HG02610 (cell line): ENCODE measurements at regions not wholly inside any gene's neighbourhood (a gene's known extent, or its start where the extent isn't known, plus 50 kb on each side); places are given as distances from the start of the nearest gene placed in this dataset.
"Not testable (repeated sequence)": the region's sequence is repeated elsewhere in the genome, so short reads cannot be mapped to it uniquely, and the experiment has no call there.

ENCODE experiments used
- ATAC-seq: cut with Tn5 transposase; IDR thresholded peaks from one replicate; pipeline ENCODE4 v1.9.1; 2021; ENCODE audit warnings: mild to moderate bottlenecking, moderate library complexity; ENCODE audit not compliant: unreplicated experiment

DNA sequence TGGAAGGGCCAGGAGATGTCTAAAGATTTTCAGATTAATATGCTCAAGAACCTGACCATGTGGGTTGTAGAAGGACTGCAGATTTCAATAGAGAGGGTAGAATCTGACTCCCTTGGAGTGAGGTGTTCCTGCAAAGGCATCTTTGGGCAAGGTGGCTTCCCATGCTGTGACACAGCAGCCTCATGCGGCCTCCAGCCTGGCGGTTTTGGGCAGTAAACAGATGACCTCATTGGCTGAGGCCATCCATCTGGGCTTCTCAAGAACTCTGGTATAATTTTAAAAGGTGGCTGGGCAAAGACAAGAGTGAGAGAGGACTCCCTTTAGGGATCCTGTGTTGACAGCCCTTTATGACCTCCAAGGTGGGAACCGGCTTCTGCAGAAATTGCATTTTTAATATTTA is 90.3 kb upstream of the ERCC6L2 start:
- no peak for ATAC-seq

DNA sequence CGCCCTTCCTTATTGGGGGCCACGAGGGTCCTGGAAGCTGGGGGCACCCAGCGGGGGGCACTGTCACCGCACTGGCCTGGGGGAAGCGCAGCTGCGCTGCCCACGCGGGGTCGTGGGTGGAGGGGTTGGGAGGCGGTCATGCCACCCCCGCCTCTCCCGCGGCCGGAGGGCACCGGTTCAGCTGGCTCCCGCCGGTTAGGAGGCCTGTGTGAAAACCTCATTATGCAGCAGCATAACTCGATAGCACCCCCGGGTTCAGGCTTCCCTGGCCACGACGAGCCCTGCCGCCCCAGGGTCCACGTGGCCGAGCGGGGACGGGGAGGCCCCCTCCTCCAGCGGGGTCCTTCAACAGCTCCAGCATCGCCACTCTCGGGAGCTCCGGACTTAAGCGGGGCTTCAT is 91.2 kb upstream of the ERCC6L2 start:
- ATAC-seq, result no peak

DNA sequence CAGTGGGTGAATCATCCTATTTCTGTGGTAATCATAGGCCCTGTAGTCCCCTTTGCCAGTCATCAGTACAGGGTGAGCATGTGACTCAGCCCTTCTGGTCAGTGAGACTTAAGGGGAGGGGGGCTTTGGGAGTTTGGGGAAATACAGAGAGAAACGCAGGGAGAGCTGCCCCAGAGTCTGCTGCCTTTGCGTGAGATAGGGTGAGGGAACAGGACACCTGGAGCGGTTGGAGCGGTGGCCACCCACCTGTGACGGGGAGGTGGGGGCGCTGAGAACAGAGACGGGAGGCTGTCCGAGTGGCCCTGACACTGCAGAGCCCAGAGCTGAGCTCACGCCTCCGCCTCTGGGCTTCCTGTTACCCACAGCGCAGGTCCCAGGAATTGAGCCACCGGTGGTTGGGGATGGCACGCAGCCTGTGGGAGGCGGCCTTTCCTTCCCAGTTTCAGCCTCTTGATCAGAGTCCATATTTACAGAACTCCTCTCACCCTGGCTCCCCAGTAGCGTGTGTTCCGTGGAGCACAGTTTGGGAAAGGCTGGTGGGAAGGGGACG is 92.0 kb upstream of the ERCC6L2 start:
- ATAC-seq, result no peak

DNA sequence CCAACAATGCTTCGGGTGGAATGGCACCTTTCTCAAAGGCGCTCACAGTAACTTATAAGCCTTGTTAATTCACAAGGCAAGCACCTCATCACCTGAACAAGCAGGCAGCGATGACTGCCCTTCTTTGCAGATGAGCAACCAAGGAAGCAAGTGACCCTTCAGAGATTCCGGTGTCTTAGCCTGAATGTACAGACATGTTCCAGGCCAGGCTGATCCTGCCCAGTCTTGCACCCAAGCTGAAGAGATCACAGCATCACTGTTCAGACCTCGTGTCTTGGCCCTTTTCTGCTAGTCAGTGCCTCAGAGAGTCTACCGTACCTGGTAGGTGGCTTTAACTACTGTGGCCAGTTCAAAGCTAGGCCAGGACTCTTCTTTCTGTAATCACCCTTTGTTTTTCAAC is 94.7 kb upstream of the ERCC6L2 start:
- ATAC-seq, result no peak

DNA sequence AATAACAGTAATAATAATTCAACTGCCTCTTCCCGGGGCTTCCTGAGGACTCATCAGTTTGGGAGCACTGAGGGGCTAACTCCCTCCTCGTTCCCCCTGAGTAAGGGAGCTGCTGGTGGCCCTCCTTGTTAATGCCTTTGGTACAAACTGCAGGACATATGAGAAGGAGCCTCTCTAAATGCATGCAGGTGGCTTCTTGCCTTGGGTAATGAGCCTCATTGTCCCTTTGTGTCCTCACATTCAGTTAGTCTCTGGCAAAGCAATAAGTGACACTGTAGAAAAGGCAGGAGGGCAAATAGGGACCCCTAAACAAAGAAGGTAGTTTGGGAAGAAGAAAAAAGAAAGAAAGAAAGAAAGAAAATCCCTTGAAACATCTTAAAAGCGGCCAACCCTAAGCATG is 95.4 kb upstream of the ERCC6L2 start:
- no peak for ATAC-seq

DNA sequence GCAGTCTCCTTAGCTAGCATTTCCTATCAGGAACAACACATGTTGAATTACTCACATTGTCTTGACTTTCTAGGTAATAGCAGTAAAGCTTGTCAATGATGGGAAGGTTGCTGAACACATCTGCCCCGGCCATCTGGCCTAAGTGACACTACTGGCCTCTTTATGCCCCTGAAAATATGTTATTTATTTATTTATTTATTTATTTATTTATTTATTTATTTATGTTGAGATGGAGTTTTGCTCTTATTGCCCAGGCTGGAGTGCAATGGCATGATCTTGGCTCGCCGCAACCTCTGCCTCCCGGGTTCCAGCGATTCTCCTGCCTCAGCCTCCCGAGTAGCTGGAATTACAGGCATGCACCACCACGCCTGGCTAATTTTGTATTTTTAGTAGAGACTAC is 95.9 kb upstream of the ERCC6L2 start:
- not testable (repeated sequence) for ATAC-seq

DNA sequence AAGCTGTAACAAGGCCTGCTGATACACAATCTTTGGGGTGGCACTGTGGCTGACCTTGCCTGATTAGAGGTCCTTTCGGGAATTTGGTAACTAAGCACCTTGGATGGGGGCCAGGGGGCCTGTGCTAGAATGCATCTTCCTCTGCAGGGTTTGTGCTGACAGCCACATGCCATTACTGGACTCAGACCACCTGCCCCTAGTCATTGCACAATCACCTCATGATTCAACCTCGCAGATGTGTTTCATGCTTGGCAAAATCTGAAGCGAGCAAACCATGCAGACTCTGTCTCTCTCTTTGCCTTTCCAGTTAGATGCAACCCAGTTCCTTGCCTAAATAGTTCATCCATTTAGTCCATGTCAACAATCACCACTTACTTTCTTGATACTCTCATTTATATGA is 96.5 kb upstream of the ERCC6L2 start:
- ATAC-seq, result no peak

DNA sequence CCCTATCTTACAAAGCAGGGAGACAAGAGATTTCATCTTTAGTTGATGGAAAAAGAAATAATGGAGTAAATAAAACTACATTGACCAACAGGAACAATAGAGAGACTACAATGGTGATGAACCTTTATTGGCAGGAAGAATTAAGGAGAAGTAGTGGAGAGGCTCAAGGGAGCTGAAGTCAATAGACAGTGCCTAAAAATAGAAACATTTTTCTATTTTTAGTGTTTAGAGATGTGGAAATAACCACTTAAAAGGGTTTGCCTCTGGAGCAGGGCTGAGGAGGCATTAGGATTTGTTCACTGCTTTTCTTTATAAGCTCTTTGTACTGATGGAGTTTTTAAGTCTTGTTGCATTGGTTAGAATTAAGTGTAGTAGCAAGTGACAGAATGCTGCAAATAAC is 98.4 kb upstream of the ERCC6L2 start:
- ATAC-seq, result no peak

DNA sequence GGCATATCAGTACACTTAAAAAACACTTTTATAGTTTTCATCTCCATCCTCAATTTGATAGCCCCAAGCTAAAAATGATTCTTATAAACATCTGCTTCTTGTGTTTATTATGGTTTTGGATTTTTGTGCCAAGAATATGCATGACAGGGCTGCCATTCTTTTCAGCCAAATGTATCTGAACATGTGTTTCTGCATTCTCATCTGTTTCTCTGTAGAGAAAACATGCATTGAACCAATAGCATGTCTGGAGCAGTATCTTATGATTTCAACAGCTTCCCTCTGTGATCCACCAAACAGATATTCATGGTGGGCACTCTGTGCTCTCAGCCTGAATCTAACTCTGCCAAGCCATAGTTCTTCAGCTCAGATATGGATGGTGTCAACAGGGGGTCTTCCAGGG is 99.3 kb upstream of the ERCC6L2 start:
- no peak for ATAC-seq

DNA sequence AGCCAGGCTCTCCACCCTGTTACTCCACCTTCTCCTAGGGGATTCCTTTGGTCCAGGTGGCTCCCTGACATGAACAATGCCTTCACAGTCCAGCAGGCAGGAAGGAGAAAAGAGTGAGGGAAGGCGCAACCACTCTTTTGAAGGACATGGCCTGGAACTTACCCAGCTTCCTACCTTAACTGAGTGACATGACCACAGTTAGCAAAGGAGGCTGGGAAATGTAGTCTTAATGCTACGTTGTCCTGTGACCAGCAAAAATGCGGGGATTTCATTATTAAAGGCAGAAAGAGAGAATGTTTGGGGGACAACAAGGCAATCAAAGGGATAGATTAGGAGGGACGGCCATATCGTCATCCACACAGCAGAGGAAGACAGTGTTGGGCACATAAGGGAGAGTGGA is 100.3 kb upstream of the ERCC6L2 start:
- no peak for ATAC-seq

DNA sequence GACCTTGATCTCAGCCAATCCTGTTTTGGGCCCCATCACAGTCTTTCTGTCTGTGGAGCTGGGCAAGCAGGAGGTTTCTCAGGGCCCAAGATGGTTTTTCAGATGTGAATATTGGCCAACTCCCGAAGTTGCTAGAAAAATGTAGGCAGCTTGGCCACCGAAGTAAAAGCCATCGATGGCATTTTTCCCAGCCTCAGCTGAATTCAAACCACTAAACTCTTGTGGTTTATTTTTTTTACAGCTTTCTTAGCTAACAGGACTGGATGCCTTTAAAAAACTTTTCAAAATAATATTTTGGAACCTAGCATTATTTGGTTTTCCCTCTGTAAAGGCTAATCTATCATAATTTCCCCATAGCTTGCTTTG is 102.5 kb upstream of the ERCC6L2 start:
- no peak for ATAC-seq

DNA sequence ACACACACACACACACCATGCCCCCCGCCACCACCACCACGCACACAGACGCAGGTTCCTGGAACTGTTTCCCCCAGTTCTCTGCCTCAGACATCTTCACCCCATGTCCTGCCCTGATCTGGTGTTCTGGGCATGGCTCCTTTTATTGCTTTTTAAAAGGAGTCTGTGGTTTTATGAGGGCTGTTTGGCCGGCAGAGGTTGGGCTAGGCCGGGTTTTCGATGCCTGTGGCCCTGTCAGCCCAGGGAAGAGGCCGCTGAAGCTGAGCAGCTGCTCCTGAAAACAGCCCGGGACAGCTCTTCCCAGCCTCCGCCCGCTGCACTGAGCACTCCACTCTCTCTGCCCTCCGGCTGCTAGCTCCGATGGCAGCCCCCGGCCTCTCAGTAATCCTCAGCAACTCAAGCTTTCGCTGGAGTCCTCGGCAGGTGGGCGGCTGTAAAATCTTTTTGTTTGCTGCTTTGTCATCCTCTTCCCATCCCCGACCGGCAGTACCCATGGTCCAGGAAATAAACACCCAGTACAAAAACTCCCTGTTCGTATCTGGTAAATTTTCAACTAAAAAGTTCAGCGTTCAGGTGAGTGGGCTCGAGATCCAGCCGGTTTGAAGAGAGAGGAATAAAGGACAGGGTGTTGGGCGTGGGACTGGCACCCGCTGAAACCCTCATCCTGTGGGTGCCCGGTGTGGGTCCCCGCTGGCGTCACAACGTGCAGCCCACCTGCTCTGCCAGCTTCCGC is 103.0 kb upstream of the ERCC6L2 start:
- no peak for ATAC-seq

DNA sequence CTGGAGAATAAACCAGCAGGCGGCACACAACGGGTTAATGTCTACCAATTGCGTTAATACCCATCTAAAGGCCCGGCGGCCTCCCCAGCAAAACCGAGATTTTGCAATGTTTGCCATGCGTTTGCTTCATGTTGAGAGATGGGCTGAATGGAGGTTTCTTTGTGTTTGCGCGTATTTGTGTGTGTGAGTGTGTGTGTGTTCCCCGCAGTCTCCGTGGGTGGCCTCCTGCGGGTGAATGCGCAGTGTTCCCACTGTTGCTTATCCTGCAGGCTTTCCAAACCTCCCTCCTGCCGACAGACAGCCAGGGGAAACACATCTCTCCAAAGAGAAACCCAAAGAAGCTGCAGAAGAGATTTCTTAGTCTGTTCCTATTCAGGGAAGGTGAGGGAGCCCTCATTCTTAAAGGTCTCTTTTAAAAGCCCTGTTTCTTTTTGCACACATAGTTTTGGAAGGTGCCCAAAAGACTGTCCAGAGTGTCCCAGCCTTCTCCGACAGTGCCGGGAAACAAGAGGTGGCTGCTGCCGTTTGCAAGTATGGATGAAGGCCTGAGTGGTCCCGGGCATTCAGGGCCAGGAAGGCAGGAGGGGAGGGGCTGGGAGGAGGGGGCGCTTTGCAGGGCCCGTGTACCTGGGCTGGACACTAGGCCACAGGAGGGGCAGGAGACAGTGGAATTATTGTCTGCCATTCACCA is 103.8 kb upstream of the ERCC6L2 start:
- no peak for ATAC-seq

DNA sequence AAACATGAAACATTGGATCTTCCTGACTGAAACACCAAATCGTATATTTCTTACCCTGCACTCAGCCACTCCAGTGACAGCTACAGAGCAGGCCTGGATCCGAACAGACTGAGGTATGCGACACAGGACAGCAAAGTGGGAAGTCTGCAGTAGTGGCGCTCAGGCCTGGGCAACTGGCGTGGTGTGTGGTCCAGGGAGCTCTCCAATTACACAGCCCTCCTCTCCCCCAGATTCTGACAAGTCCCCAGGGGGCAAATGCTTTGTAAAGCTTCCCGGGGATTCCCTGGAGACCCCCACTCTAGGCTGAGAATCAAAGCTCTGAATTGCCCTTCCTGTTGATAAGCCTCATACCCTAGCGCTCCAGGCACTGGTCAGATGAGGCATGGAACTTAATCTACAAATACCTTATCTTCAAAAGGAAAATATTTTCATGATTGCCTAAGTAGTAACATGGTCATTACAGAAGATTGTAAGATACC is 104.8 kb upstream of the ERCC6L2 start:
- no peak for ATAC-seq

DNA sequence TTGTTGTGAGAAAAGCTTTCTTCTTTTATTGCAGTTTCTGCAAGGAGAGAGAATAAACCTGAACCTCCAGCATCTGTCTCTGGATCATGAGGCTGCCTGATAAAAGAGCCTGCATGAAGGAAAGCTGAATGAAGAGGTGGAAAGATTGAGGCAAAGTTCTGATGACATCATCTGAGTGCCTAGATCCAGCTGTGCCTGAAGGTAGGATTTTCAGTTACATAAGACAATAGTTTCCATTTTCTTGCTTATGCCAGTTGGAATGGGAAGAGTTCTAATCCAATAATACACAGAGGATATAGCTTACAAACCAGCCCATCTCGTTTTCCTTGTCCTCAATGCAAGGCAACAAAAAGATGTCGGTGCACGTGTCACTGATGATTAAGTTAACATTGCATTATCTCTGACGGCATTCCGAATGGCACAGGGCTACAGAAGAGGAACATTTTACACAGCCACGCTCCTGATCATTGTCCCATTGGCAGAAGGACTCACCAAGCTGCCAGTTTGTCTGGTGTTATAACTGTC is 105.5 kb upstream of the ERCC6L2 start:
- no peak for ATAC-seq

DNA sequence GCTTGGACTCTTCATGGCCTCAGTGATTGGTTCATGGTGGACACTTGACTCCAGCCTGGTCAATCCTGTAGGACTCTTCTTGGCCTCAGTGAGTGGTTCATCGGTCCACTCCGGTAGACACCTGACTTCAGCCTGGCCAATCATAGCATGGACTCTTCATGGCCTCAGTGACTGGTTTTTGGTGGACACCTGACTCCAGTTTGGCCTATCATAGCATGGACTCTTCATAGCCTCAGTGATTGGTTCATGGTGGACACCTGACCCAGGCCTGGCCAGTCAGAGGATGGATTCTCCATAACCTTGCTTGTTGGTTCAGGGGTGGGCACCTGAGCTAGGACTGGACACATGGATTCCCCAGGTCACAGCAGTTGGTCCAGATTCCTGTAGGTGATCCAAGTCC is 106.0 kb upstream of the ERCC6L2 start:
- no peak for ATAC-seq

DNA sequence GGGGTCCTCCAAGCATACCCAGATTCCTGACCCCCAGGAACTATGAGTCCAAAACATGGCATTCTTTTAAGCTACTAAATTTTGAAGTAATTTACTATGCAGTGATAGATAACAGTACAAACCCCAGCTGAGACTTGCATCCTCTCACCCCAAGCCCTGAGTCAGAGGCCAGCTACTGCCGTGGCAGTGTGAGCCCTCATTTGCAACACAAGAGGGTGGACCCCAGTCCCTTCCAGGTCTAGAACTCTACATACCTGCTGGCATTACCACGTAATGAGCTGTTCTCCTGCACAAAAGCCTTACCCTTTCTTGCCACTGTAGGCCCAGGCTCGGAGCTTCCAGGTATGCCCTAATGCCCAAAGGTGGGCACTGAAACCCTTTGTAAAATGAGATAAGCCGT is 108.6 kb upstream of the ERCC6L2 start:
- ATAC-seq, result no peak

DNA sequence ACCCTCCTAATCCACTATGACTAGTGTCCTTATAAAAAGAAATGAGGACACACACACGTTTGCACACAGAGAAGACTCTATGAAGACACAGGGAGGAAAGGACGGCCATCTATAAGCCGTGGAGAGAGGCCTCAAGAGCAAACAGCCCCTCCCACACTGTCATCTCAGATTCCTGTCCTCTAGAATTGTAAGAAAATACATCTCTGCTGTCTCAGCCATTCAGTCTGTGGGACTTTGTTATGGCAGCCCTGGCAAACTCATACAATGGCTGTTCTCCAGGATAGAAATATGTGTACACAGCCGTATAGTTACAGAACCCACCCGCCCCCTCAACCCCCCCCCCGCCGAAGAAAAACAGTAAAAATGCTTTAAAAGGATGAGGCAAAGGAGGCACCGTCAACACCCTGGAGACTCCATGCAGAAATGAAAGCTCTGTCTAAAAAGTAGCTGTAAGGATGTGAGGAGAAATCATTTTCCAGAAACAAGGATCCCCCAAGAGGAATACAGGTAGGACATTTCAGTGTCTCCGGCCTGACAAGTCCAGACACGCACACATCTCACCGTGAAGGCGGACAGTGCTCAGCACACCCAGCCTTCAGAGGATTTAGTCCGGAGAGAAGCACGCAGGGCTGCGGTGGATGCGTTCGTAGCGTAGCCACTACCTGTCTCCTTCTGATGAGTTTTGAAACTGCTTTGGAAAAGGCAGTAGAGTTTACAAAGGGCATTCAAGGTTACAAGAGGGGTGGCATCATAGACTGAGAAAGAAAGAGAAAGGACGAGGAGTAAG is 110.8 kb upstream of the ERCC6L2 start:
- ATAC-seq, result no peak

DNA sequence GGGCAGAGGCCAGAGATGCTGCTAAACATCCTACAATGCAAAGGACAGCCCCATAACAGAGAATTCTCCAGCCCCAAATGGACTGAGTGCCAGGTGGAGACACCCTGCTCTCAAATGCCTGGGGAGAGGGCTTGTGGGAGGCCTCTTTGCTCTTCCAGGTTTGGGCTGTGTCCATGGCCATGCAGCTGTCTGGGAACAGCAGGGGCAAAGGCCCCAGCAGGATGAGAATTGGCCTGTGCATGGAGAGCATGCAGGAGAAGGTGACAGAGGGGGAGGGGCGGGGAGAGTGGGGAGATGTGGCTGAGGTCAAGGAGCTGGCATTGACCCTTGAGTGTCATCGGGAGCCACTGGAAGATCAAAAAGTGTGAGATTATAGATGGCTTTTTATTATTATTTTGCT is 111.5 kb upstream of the ERCC6L2 start:
- no peak for ATAC-seq

DNA sequence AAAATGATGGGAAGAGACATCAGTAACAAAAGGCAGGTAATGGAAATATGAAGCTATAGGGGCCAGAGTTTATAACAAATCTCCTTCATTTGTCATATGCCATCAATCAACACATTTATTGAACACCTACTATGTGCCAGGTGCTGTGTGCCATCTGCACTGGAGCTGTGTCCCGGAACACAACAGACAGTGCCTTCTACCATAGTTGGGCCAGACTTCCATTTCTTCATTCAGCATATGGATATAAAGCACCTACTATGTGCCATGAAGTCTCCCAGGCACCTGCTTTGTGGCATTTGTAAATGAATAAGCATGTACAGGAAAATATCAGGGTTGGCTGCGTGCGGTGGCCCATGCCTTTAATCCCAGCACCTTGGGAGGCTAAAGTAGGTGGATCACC is 112.5 kb upstream of the ERCC6L2 start:
- ATAC-seq, result no peak

DNA sequence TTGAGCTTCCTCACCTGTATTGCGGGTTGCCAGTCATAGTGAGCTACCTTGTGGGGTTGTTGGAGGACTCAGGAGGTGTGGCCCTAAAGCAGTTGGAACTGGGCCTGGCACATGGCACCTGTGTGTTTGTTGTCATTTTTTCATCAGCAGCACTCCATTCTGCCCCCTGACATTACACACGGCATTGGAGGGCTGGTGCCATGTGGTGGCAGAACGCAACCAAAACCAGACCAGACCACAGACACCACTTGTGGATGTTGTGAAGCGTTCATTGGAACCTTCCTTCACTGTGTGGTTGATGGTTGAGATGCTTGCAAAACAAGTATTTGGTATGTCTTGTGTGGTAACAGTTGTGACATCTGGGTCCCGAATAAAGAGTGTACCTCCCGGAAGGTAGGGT is 113.2 kb upstream of the ERCC6L2 start:
- ATAC-seq, result no peak
